ENCODE measurements at regions not wholly inside any gene's neighbourhood (a gene's known extent, or its start where the extent isn't known, plus 50 kb on each side); places are given as distances from the start of the nearest gene placed in this dataset.

DNA sequence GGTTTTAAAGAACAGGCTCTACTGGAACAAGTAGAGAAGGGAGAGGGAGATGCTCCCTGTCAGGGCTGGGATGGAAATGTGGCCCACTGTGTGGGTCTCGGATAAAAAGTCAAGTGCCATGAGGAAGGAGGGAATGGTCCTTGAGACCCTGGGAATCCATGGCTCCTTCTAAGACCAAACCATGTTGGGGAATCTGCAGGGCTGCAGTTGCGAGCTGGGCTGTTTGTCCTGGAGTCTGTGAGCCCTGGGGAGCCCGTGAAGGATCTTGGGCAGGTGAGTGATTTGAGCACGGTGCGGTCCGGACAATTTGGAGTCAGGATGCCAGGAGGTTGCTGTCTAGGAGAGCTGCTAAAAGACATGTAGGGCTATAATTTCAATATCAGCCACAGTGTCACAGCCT is 359.4 kb downstream of the FGF9 start:
- TF ChIP-seq U2AF1 (optimal IDR thresholded peaks at IDR 0.05; ENCODE audit: low read depth, low read length) (no peak), SAFB2 (IDR thresholded peaks at IDR 0.05; ENCODE audit: borderline replicate concordance, low read depth, low read length, severe bottlenecking) (no peak), CHD2 (IDR thresholded peaks at IDR 0.05; ENCODE audit: low read depth, low read length) (no peak), FOS (IDR thresholded peaks at IDR 0.05; ENCODE audit: extremely low read depth, insufficient read length) (no peak), KLF10 (CRISPR knock-in tag; IDR thresholded peaks at IDR 0.05) (no peak)
- TF ChIP-seq, protein P1, sequence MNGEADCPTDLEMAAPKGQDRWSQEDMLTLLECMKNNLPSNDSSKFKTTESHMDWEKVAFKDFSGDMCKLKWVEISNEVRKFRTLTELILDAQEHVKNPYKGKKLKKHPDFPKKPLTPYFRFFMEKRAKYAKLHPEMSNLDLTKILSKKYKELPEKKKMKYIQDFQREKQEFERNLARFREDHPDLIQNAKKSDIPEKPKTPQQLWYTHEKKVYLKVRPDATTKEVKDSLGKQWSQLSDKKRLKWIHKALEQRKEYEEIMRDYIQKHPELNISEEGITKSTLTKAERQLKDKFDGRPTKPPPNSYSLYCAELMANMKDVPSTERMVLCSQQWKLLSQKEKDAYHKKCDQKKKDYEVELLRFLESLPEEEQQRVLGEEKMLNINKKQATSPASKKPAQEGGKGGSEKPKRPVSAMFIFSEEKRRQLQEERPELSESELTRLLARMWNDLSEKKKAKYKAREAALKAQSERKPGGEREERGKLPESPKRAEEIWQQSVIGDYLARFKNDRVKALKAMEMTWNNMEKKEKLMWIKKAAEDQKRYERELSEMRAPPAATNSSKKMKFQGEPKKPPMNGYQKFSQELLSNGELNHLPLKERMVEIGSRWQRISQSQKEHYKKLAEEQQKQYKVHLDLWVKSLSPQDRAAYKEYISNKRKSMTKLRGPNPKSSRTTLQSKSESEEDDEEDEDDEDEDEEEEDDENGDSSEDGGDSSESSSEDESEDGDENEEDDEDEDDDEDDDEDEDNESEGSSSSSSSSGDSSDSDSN (IDR thresholded peaks at IDR 0.05; ENCODE audit: borderline replicate concordance in 1 of 2, low read depth in 2 of 2, low read length in 2 of 2): no peak
- TF ChIP-seq, protein P2, sequence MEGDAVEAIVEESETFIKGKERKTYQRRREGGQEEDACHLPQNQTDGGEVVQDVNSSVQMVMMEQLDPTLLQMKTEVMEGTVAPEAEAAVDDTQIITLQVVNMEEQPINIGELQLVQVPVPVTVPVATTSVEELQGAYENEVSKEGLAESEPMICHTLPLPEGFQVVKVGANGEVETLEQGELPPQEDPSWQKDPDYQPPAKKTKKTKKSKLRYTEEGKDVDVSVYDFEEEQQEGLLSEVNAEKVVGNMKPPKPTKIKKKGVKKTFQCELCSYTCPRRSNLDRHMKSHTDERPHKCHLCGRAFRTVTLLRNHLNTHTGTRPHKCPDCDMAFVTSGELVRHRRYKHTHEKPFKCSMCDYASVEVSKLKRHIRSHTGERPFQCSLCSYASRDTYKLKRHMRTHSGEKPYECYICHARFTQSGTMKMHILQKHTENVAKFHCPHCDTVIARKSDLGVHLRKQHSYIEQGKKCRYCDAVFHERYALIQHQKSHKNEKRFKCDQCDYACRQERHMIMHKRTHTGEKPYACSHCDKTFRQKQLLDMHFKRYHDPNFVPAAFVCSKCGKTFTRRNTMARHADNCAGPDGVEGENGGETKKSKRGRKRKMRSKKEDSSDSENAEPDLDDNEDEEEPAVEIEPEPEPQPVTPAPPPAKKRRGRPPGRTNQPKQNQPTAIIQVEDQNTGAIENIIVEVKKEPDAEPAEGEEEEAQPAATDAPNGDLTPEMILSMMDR (IDR thresholded peaks at IDR 0.05 in 2 of 3, conservative IDR thresholded peaks at IDR 0.05 in 1 of 3; ENCODE audit: insufficient read depth in 2 of 3, low read depth in 1 of 3, low read length in 3 of 3): no peak
